Left ventricle myocardium superior (tissue), 1 donor: ENCODE measurements at regions not wholly inside any gene's neighbourhood (a gene's known extent, or its start where the extent isn't known, plus 50 kb on each side); places are given as distances from the start of the nearest gene placed in this dataset.

ENCODE experiments used
- ATAC-seq: fragments of 200-7000 bp; cut with Tn5 transposase; one replicate; pipeline ENCODE4 v1.9.1; 2020; ENCODE audit warnings: mild to moderate bottlenecking, moderate library complexity
- DNase-seq: peaks from one replicate; pipeline ENCODE4 v3.0.0-alpha.2; 2020
- intact Hi-C: fragments of 100-400 bp; cut with micrococcal nuclease; formaldehyde crosslinking; loops from one replicate; pipeline ENCODE4 v1.11.0; 2022
- donor health status: DM: no; HTN: yes; CAD: no; lungs with severe emphysema.

DNA sequence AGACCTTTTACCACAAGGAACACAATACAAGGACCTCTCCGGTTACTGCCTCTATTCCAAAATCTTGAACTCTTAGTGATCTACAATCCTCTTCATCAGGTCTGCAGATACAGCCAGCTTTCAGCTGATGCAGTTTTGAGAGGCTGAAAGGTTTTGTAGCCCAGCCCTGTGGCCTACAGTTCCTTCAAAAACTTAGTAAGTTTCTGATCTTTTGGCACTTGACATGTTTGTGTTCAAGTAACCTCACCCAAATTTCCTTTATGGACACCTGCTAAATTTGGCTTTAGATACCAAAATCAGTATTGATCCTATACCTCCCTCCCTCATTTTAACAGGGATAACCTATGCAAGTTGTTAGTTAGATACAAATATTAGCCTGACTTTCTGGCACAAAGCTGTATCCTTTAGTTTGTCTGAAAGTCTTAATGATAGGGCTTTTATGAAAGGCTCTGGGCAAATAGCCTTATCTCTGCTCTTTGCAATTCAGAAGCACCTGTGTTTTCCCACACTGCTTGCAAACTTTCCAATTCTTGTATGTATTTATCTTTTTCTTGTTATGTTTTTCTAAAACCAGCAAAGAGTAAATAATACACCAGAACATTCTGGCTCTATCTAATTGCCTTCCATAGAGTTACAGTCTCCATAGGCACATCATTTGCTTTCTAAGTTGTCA is 650.5 kb upstream of the KLHL29 start:
- ATAC-seq = no peak
- intact Hi-C loops = no loop called here
- DNase-seq = no peak

DNA sequence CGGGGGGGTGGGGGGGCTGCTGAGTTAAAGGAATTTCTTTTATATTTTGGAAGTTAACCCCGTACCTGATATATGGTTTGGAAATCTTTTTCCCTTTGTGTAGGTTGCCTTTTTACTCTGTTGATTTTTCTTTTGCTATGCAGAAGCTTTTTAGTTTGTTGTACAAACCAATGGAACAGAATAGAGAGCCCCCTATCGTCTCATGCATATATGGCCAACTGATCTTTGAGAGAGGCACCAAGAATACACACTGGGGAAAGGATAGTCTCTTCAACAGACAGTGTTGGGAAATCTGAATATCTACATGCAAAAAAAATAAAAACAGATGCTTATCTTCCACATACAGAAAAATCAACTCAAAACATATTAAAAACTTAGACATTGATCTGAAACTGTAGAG is 647.8 kb upstream of the KLHL29 start:
- intact Hi-C loops = no loop called here
- DNase-seq (no peak), ATAC-seq (no peak)

GRCh38 chr2:22741216-22741615 is 643.8 kb upstream of the KLHL29 start:
- ATAC-seq (no peak), DNase-seq (no peak)
- intact Hi-C loops = no loop called here

- no peak for DNase-seq
- intact Hi-C loops = no loop called here
- no peak for ATAC-seq
Measured at GRCh38 chr2:22748909-22749308, 636.1 kb upstream of the KLHL29 start.

DNA sequence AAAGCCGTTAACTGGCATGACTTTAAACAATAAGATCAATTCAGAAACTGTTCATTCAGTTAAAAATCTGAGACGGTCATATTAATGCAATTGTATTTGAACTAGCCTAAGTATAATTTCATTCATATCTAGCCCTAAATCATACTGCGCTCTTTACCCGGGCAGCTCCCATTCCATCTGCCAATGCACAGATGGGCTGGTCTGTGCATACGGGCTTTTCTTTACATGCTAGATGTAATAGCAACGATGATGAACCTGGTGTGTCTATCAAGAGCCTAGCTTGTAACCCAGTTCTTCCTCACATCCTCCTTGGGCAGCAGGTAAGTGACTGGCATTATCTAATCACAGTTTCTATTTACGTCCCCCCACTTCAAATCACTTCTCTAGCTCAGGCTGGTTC is 631.5 kb upstream of the KLHL29 start:
- DNase-seq (no peak), ATAC-seq (no peak)
- intact Hi-C loops = no loop called here

DNA sequence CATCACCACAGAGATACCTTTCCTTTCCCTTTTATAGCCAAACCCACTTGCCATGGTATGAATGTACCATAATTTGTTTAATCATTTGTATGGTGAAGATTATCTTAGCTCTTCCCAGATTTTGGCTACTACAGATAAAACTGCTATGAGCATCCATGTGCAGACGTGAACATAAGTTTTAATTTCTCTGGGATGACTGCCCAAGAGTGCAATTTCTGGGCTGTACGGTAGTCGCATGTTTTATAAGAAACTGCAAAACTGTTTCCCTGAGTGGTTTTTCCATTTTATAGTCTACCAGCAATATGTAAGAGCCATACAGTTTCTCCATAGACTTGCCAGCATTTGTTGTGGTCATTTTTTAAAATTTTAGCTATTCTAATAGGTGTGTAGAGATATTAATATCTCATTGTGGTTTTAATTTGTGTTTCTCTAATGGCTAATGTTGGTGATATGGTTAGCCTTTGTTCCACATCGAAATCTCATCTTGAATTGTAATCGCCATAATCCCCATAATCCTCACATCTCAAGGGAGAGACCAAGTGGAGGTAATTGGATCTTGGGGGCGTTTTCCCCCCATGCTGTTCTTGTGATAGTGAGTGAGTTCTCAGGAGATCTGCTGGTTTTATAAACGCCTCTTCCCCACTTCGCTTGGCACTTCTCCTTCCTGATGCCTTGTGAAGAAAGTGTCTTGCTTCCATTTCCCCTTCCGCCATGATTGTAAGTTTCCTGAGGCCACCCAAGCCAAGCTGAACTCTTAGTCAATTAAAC is 628.5 kb upstream of the KLHL29 start:
- DNase-seq (no peak), ATAC-seq (no peak)
- intact Hi-C loops = no loop called here

GRCh38 chr2:22769497-22769896 is 615.5 kb upstream of the KLHL29 start:
- intact Hi-C loops = no loop called here
- ATAC-seq (no peak), DNase-seq (no peak)

DNA sequence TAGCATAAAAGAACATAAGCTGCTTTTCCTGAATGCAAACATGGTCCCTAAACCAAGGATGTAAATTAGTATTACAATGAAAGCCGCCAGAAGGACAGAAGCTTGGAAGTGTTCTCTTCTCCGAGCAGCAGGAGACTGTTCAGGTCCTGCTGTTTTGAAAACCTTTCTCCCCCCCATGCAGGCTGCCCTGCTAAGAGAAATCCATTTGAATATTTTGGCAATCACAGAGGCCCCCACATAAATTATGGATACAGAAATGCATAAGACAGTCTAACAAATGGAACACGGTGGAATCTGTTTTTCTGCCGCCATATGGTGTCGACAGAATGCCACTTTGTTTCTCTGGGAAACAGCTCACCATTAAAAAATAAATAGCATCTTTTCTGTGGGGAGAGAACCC is 600.4 kb upstream of the KLHL29 start:
- intact Hi-C loops = no loop called here
- no peak for DNase-seq
- no peak for ATAC-seq

DNA sequence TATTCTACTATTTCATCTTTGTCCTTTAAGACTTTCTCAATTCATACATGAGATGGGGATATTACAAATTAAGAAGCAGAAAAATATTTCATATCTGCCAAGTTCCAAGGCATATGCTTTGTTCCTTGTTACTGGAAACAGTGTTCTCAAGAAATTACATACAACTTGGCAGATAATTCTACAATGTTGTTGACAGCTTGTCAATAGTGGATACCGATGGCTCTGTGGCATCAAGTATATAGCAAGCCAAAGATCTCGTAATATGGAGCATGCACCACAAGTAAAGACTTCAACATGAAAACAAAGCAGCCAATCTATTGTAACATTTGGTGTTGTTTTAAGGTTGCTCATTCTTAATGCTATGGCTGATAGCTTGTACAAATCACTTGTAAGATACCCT is 598.2 kb upstream of the KLHL29 start:
- DNase-seq (no peak), ATAC-seq (no peak)
- intact Hi-C loops = no loop called here

DNA sequence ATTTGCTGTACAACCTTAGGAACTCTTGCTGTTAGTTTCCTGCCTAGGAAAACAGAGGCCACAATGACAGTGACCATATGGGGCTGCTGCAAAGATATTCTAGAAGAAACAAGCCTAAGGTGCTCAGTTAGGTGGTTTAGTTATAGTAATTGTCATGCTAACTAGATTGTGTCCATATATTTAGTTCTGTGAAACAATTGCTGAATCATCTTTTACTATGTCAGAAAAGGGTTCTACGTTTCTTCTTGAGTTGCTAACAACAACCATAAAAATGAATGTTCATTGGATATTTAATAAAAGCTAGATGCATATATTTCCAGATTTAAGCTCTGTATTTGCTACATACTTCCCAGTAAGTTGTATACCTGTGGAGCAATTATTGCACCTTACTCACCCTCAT is 597.2 kb upstream of the KLHL29 start:
- DNase-seq = no peak
- no peak for ATAC-seq
- intact Hi-C loops = no loop called here

DNA sequence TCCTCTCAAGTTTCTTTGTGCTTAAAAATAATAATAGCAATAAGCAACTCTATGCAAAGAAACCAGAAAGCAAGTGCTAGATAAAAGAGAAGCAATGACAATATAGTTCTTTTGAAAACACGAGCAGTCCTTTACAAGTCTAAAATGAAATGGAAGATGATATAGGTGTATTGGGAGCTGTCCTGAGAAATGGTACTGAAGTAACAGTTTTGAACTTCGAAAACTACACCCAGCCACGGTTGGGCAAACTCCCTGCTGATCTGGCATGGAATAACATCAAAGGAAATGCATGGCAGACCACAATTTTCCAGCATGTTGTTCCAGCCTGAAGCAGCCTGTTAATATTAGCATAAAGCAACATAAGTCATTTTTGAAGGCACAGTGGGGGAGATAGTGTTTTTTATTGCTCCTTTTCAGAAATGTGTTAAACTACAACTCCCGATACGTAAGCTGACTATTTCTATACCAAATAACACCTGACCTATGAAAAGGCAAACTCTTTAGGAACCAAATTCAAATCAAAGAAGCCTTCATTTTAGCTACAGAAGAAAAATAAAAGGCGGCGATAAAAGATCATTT is 596.1 kb upstream of the KLHL29 start:
- ATAC-seq (no peak), DNase-seq (no peak)
- intact Hi-C loops = no loop called here

GRCh38 chr2:22795287-22795866 is 589.6 kb upstream of the KLHL29 start:
- DNase-seq (no peak), ATAC-seq (no peak)
- intact Hi-C loops = no loop called here

DNA sequence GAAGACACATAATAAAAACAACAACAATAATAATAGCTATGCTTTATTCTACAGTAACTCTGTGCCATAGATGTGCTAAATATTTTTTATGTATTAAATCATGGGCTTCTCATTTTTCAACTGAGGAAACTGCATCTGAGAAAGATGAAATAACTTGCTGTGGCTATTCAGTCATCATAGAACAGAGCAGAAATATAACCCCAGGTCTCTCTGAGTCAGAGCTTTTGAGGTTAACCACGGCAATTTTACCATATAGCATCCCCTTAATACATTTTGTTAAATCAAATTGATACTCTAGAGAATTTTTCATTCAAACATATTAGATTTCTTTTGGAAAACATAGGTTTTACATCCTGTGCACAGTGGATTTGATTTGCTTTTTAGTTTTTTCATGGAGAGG is 586.6 kb upstream of the KLHL29 start:
- no peak for DNase-seq
- no peak for ATAC-seq
- intact Hi-C loops = no loop called here

DNA sequence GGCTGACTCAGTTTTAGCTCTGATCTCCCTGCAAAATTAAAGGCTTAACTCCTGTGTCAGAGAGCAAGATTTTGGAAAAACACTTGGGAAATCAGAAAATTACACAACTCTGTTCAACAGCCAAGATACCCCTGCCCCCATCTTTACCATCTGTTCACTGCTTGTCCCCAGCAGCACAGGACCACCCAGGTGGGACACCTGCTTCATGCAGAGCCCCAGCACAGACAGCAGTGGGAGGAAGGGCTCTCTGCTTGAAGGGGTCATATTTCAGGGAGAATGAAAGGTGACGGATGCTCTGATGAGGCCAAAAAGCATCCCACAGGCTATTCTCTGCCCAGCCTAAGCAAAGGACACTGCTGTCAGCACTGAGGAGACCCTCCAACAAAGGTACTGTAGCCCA is 584.6 kb upstream of the KLHL29 start:
- no peak for DNase-seq
- intact Hi-C loops = no loop called here
- no peak for ATAC-seq

DNA sequence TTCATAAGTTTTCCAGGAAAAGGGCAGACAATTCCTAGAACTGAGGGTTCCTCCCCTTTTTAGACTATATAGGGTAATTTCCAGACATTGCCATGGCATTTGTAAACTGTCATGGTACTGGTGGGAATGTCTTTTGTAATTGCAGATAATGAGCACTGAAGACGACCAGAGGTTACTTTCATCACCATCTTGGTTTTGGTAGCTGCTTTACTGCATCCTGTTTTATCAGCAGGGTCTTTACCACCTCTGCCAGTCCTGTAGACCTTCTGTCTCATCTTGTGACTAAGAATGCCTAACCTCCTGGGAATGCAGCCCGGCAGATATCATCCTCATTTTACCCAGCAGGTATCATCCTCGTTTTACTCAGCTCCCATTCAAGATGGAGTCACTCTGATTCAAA is 583.9 kb upstream of the KLHL29 start:
- no peak for DNase-seq
- no peak for ATAC-seq
- intact Hi-C loops = no loop called here

GRCh38 chr2:22801970-22802369 is 583.0 kb upstream of the KLHL29 start:
- intact Hi-C loops = no loop called here
- DNase-seq = no peak

GRCh38 chr2:22807872-22808271 is 577.1 kb upstream of the KLHL29 start:
- ATAC-seq (no peak), DNase-seq (no peak)
- intact Hi-C loops = no loop called here

More at GRCh38 chr2:22801970-22802369, 583.0 kb upstream of the KLHL29 start:
- no peak for ATAC-seq

GRCh38 chr2:22810602-22811001 is 574.4 kb upstream of the KLHL29 start:
- intact Hi-C loops = no loop called here
- no peak for ATAC-seq

DNA sequence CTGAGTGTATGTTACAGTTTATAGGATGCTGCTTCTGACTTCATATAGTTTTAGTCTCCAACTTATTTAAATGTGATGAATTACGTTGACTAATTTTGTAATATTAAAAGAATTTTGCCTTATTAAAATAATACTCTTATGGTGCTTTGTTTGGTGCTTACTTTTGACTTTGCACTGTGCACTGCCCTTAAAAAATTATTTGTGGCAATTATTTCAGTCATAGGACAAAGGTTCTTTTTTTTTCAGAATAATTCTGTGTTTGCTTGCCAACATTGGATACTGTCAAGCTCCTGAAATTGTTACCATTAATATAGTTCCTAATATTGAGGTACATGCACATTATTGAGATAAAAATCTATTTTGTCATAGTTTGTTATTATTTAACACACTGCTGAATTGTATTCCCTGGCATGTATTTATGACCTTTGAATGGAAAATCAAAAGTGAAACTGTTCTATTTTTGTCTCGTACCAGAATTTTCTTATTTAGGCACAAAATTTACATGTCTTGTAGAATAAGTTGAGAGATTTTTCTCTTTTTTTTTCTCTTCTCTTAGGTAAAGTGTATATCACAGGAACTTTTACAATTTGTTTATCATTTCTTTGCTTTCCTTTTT is 572.8 kb upstream of the KLHL29 start:
- intact Hi-C loops = no loop called here
- no peak for ATAC-seq
- no peak for DNase-seq

More at GRCh38 chr2:22810602-22811001, 574.4 kb upstream of the KLHL29 start:
- no peak for DNase-seq

GRCh38 chr2:22817197-22817596 is 567.8 kb upstream of the KLHL29 start:
- intact Hi-C loops = no loop called here
- DNase-seq = no peak

More at GRCh38 chr2:22817197-22817596, 567.8 kb upstream of the KLHL29 start:
- peak; percentile 50 for ATAC-seq
